Prostate gland (tissue), 2 donors: ENCODE measurements at regions not wholly inside any gene's neighbourhood (a gene's known extent, or its start where the extent isn't known, plus 50 kb on each side); places are given as distances from the start of the nearest gene placed in this dataset.

Experiments used
- DNase-seq: peaks from one replicate; pipeline ENCODE4 v3.0.0-alpha.2; 2019; ENCODE audit warnings: low spot score
- H3K27ac ChIP-seq, 2 donors: fragments of 200-600 bp; sonication (generic); 2 replicates each; pipeline ENCODE4 v1.5.1; 2017 to 2019
- H3K27me3 ChIP-seq: fragments of 200-600 bp; sonication (generic); replicated peaks from 2 replicates; pipeline ENCODE4 v1.5.1; 2019; ENCODE audit not compliant: insufficient read depth
- H3K36me3 ChIP-seq, 2 donors: fragments of 200-600 bp; sonication (generic); 1 replicate in 1 of 2; 2 replicates in 1 of 2; pipeline versions ENCODE4 v1.5.1 to v1.8.1; 2017 to 2019
- H3K4me1 ChIP-seq: fragments of 200-600 bp; sonication (generic); replicated peaks from 2 replicates; pipeline ENCODE4 v1.5.1; 2019
- H3K4me3 ChIP-seq, 2 donors: fragments of 200-600 bp; sonication (generic); 2 replicates each; pipeline ENCODE4 v1.5.1; 2017 to 2019
- H3K9me3 ChIP-seq: fragments of 200-600 bp; sonication (generic); 2 replicates; pipeline ENCODE4 v1.5.1; 2017
- CTCF ChIP-seq, 4 experiments: fragments of 200-600 bp in 2 of 4; fragments of 450-650 bp in 2 of 4; sonication (generic) in 2 of 4; IDR thresholded peaks; 1 replicate in 3 of 4; 2 replicates in 1 of 4; pipeline ENCODE4 v1.5.1; 2016 to 2019; ENCODE audit warnings: antibody characterized with exemption in 4 of 4, mild to moderate bottlenecking in 2 of 4, moderate library complexity in 2 of 4
- POLR2A ChIP-seq: fragments of 450-650 bp; IDR thresholded peaks from one replicate; pipeline ENCODE4 v1.6.1; 2016; ENCODE audit warnings: antibody characterized with exemption, mild to moderate bottlenecking
- POLR2AphosphoS5 ChIP-seq: sonication (generic); formaldehyde crosslinking; IDR thresholded peaks from one replicate; pipeline ENCODE4 v1.6.1; 2017; ENCODE audit warnings: antibody characterized with exemption
- WGBS: methylation state at CpG from one replicate; pipeline ENCODE4 v1.1.5; 2018; 5-methylcytosine and 5-hydroxymethylcytosine counted together
- intact Hi-C: fragments of 100-400 bp; cut with DNase I; formaldehyde crosslinking; loops from one replicate; pipeline ENCODE4 v1.14.2; 2022

GRCh38 chr5:39639618-39640089 lies 214.9 kb upstream of the DAB2 start:
- no peak overlapping the region for H3K27ac ChIP-seq
- H3K4me3 ChIP-seq, result no peak overlapping the region
- 71% methylated on average over 3 of the region's 3 CpGs for WGBS
- intact Hi-C loops, result no loop called here
- H3K36me3 ChIP-seq, result no peaks in the 10 kb centered on the region
- H3K4me1 ChIP-seq, result no peaks in the 10 kb centered on the region
- TF ChIP-seq POLR2AphosphoS5 (no peak), CTCF (IDR thresholded peaks at IDR 0.05) (no peak), POLR2A (no peak)
- DNase-seq, result no peak
- no peaks in the 10 kb centered on the region for H3K9me3 ChIP-seq
- no peaks in the 10 kb centered on the region for H3K27me3 ChIP-seq

DNA sequence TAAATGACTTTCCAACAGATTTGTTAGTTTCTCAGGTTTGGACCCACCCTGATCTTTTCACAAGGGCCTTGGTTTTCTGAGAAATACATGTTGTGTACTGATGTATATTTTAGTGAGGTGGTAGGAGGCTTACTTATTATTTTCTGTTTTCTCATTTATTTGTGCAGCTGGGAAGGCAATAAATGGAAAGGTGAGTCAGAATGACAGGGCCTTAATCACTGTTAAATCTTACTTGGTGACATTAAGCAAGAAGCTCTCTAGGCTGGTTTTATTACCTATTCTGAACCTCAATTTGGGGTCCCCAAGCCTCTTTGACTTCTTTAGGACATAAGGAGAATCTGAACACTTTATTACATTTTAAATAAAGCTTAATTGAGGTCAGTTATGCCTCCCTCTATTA lies 214.0 kb upstream of the DAB2 start:
- H3K4me3 ChIP-seq, result no peak overlapping the region
- no peaks in the 10 kb centered on the region for H3K27me3 ChIP-seq
- H3K27ac ChIP-seq, result no peak overlapping the region
- H3K4me1 ChIP-seq, result no peaks in the 10 kb centered on the region
- H3K36me3 ChIP-seq, result no peaks in the 10 kb centered on the region
- no peak for DNase-seq
- intact Hi-C loops, result no loop called here
- no peak for TF ChIP-seq CTCF (IDR thresholded peaks at IDR 0.05)
- no peak for TF ChIP-seq POLR2A
- no peak for TF ChIP-seq POLR2AphosphoS5
- H3K9me3 ChIP-seq, result no peaks in the 10 kb centered on the region

DNA sequence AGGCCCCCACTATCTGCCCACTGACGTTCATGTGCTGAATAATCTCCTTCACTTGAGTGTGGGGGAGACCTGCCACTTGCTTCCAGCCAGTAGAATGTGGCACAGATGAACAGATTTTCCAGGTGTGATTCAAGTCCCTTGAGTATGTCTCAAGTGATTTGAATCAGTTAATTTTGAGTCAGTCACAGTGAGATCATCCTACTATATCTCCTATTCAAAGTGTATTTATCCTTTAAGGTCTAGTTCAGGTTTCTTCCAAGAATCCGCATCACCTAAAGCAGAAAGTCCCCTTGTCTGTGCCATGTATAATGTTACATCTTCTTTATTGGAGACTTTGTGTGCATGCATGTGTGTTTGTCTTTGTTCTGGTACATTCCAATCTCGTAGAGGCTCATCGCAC lies 208.3 kb upstream of the DAB2 start:
- intact Hi-C loops, result no loop called here
- Histone ChIP-seq H3K4me1 (no peaks in the 10 kb centered on the region), H3K4me3 (no peak overlapping the region), H3K27ac (no peak overlapping the region), H3K27me3 (no peaks in the 10 kb centered on the region), H3K36me3 (no peaks in the 10 kb centered on the region), H3K9me3 (no peaks in the 10 kb centered on the region)
- no peak for DNase-seq
- WGBS, result 47% methylated on average over 4 of the region's 4 CpGs
- TF ChIP-seq POLR2A (no peak), CTCF (IDR thresholded peaks at IDR 0.05) (no peak), POLR2AphosphoS5 (no peak)

GRCh38 chr5:39631958-39632357 lies 207.2 kb upstream of the DAB2 start:
- H3K27me3 ChIP-seq, result no peaks in the 10 kb centered on the region
- DNase-seq, result no peak
- WGBS, result 75% methylated on average over 1 of the region's 1 CpG
- no peak overlapping the region for H3K4me3 ChIP-seq
- no peaks in the 10 kb centered on the region for H3K36me3 ChIP-seq
- intact Hi-C loops, result no loop called here
- TF ChIP-seq POLR2A, result no peak
- no peak for TF ChIP-seq CTCF (IDR thresholded peaks at IDR 0.05)
- no peak for TF ChIP-seq POLR2AphosphoS5
- H3K9me3 ChIP-seq, result no peaks in the 10 kb centered on the region
- no peak overlapping the region for H3K27ac ChIP-seq
- H3K4me1 ChIP-seq, result no peaks in the 10 kb centered on the region

DNA sequence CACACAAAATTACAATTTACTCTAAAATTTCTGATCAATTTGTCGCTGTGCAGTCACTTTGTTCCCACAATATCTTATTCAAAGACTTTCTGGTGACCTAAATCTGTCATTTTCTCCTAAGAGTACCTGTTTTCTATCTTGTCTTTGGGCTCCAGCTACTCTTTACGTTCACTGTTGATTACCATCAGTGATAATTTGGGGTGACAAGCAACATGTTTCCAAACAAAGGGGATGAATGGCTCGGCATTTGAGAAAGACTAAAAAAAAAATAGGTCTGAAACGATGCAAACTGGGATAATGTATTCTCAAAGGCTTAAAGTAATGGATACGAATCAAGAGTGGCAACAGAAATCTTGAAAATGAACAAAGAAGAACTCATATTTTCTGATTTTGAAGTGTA lies 205.2 kb upstream of the DAB2 start:
- DNase-seq, result no peak
- Histone ChIP-seq H3K4me3 (no peak overlapping the region), H3K9me3 (no peaks in the 10 kb centered on the region), H3K36me3 (no peaks in the 10 kb centered on the region), H3K27me3 (no peaks in the 10 kb centered on the region), H3K4me1 (no peaks in the 10 kb centered on the region), H3K27ac (no peak overlapping the region)
- 89% methylated on average over 5 of the region's 5 CpGs for WGBS
- intact Hi-C loops, result no loop called here
- TF ChIP-seq POLR2AphosphoS5 (no peak), CTCF (IDR thresholded peaks at IDR 0.05) (no peak), POLR2A (no peak)
